Epithelial cell of esophagus (primary cell): ENCODE measurements at regions not wholly inside any gene's neighbourhood (a gene's known extent, or its start where the extent isn't known, plus 50 kb on each side); places are given as distances from the start of the nearest gene placed in this dataset.

ENCODE experiments used
- DNase-seq: peaks from one replicate; pipeline ENCODE4 v3.0.0; 2010; ENCODE audit warnings: low read depth
- H3K4me3 ChIP-seq: 2 replicates; pipeline ENCODE4 v1.5.1; 2011; ENCODE audit warnings: mild to moderate bottlenecking, low read length, control low read depth
- TF ChIP-seq, protein P1 (sequence below): IDR thresholded peaks from 2 replicates; pipeline ENCODE4 v1.5.1; 2011; ENCODE audit warnings: low read depth, mild to moderate bottlenecking, low read length, control low read depth, inconsistent platforms; ENCODE audit not compliant: insufficient read depth; ENCODE audit errors: missing control alignments

DNA sequence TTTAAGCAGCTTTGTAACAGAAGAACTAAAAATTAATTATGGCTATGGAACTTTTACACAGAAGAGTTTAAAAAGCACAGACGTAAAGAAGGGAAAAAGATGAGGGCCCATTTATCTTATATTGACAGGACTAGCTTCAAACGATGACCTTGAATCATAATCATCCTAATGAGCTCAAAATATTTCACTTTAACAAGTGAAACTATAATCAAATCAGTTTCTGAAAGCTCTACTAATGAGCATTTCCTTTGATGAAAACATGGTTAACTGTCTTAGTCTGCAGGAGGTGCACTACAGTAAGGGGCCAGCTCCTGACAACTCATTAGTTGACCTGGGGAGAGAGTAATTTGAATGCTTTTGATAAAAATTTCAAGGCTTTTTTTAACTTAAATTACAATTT is 228.0 kb upstream of the DEFB112 start:
- H3K4me3 ChIP-seq: no peak overlapping the region
- DNase-seq: no peak
- TF ChIP-seq, protein P1, sequence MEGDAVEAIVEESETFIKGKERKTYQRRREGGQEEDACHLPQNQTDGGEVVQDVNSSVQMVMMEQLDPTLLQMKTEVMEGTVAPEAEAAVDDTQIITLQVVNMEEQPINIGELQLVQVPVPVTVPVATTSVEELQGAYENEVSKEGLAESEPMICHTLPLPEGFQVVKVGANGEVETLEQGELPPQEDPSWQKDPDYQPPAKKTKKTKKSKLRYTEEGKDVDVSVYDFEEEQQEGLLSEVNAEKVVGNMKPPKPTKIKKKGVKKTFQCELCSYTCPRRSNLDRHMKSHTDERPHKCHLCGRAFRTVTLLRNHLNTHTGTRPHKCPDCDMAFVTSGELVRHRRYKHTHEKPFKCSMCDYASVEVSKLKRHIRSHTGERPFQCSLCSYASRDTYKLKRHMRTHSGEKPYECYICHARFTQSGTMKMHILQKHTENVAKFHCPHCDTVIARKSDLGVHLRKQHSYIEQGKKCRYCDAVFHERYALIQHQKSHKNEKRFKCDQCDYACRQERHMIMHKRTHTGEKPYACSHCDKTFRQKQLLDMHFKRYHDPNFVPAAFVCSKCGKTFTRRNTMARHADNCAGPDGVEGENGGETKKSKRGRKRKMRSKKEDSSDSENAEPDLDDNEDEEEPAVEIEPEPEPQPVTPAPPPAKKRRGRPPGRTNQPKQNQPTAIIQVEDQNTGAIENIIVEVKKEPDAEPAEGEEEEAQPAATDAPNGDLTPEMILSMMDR: no peak

DNA sequence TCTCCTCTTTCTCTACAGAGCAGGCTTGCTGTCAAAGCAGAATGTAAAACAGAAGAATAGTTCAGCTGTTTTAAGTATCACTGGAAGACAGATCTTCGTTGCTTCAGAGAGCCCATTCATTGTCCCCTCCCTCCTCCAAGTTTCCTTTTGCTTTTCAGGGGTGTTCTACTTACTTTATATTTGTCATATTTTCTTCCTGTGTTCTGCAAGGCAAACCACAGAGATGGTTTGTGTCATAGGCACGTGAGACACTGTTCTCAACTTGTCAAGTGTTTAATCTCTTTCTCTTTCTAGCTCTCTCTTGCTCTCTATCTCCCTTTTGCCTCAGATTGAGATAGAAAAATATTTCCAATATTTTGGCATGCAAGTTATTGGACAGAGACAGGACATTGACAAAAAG is 228.9 kb upstream of the DEFB112 start:
- H3K4me3 ChIP-seq: no peak overlapping the region
- TF ChIP-seq, protein P1: no peak
- no peak for DNase-seq

DNA sequence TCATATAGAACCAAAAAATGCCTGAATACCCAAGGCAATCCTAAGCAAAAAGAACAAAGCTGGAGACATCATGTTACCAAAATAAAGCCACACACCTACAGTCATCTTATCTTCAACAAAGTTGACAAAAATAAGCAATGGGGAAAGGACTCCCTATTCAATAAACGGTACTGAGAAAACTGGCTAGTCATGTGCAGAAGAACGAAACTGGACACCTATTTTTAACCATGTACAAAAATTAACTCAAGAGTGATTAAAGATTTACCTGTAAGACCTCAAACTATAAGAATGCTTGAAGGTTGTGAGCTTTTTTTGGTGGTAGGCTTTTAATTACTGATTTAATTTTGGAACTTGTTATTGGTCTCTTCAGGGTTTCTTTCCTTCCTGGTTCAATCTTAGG is 236.0 kb upstream of the DEFB112 start:
- TF ChIP-seq, protein P1: no peak
- DNase-seq: no peak
- H3K4me3 ChIP-seq: no peak overlapping the region

DNA sequence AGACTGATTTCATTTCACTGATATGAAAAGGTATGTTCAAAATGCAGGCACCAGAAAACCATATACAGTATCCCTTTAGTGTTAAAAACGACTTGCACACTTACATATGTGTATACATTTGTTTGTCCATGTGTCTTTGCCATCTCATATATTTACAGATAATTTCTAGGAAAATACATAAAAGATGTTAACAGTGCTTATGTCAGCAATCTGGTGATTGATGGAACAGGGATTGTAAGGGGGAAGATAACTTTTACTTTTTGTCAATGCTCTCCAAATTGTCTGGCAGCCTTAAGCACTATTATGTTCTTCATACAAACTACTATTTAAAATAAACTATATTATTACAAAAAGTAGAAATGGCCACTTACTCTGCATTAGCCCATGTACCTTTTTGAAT is 238.5 kb upstream of the DEFB112 start:
- no peak for DNase-seq
- TF ChIP-seq, protein P1: no peak
- no peak overlapping the region for H3K4me3 ChIP-seq

DNA sequence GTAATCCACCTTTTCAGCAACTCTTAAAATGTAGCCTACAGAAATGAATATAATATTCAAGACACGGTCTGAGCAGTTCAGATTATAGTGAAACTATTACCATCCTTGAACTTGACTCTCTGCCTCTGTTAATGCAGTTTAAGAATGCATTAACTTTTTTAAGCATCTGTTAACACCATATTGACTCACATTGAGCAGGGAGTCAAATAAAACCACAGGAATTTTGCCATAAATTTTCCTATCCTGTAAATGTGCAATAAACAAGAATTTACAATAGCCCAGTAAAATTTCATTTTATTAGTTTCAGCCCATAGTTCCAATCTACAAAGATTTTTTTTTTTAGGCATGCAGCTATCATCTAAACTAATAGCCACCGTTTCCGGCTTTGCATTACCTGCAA is 239.2 kb upstream of the DEFB112 start:
- TF ChIP-seq, protein P1: no peak
- no peak overlapping the region for H3K4me3 ChIP-seq
- no peak for DNase-seq

DNA sequence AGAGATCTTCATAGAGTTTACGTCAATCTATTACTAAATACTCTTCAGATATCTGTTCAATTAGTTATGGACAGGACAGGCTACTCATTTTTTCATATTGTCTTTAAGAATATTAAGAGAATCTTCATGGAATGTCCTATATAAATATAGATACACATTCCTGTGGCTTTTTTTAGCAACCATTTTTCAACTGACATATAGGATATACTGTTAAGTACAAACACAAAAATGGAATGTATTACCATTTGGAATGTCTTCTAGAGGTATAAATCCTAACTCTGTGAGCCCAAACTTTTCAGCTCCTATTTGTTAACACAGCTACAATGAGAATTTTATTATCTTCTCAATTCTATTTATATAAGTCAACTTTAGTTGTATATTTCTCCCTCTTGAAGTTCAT is 239.6 kb upstream of the DEFB112 start:
- TF ChIP-seq, protein P1: no peak
- H3K4me3 ChIP-seq: no peak overlapping the region
- DNase-seq: no peak

DNA sequence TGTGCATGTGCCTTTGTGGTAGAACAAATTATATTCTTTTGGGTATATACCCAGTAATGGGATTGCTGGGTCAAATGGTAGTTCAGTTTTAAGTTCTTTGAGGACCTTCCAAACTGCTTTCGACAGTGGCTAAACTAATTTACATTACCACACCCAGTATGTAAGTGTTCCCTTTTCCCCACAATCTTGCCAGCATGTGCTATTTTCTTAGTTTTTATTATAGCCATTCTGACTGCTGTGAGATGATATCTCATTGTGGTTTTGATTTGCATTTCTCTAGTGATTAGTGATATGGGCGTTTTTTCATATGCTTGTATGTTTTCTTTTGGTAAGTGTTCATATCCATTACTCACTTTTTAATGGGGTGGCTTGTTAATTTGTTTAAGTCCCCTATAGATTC is 251.6 kb upstream of the DEFB112 start:
- no peak for DNase-seq
- TF ChIP-seq, protein P1: no peak
- no peak overlapping the region for H3K4me3 ChIP-seq
